ENCODE measurements at regions not wholly inside any gene's neighbourhood (a gene's known extent, or its start where the extent isn't known, plus 50 kb on each side); places are given as distances from the start of the nearest gene placed in this dataset.

- Histone ChIP-seq H3K23me2 (ENCODE audit: low read depth, low read length) (no peaks in the 10 kb centered on the region), H2AK5ac (ENCODE audit: low read depth, low read length) (no peak overlapping the region), H3K23ac (ENCODE audit: insufficient read length) (no peak overlapping the region), H3K14ac (ENCODE audit: insufficient read length) (no peak overlapping the region), H3K27ac (ENCODE audit: low read depth, low read length) (no peak overlapping the region), H3K27me3 (replicated peaks in 1 of 4; ENCODE audit: control insufficient read depth in 3 of 4, extremely low read depth in 1 of 4, insufficient read depth in 3 of 4, low read length in 3 of 4) (no peaks in the 10 kb centered on the region), H3K56ac (replicated peaks; ENCODE audit: insufficient read length, low read depth, low read length) (no peak overlapping the region), H2BK20ac (ENCODE audit: low read length) (no peak overlapping the region), H2BK120ac (replicated peaks; ENCODE audit: low read depth, low read length) (no peak overlapping the region), H3K9me3 (ENCODE audit: insufficient read depth in 2 of 2, low read depth in 1 of 2, low read length in 1 of 2) (peaks cover 38 to 50% of the 10 kb centered on the region in 2 experiments), H4K20me1 (replicated peaks in 1 of 2; ENCODE audit: control insufficient read depth in 1 of 2, insufficient read depth in 2 of 2, low read length in 2 of 2) (no peaks in the 10 kb centered on the region), H3K36me3 (ENCODE audit: control insufficient read depth in 2 of 4, insufficient read depth in 4 of 4, low read length in 3 of 4) (peaks cover 0 to 6% (median 0%) of the 10 kb centered on the region in 4 experiments; a peak in 1 of 8 replicates), H3K4me3 (ENCODE audit: extremely low read depth in 1 of 4, insufficient read depth in 2 of 4, low read depth in 3 of 4, low read length in 4 of 4) (no peak overlapping the region), H3K9ac (replicated peaks in 1 of 4; ENCODE audit: extremely low read depth in 1 of 4, low read depth in 3 of 4, low read length in 3 of 4) (no peak overlapping the region), H3K18ac (ENCODE audit: extremely low read depth, low read length) (no peak overlapping the region), H3K4me2 (ENCODE audit: insufficient read depth in 1 of 2, low read depth in 2 of 2, low read length in 2 of 2) (no peak overlapping the region), H4K91ac (replicated peaks; ENCODE audit: insufficient read length, low read length) (no peak overlapping the region), H4K8ac (ENCODE audit: extremely low read depth, insufficient read depth, low read length) (no peak overlapping the region), H2AFZ (ENCODE audit: low read length) (no peak overlapping the region), H2BK5ac (ENCODE audit: low read depth, low read length) (no peak overlapping the region), H3K79me1 (ENCODE audit: low read depth, low read length) (no peaks in the 10 kb centered on the region), H3K4me1 (replicated peaks in 1 of 4; ENCODE audit: control insufficient read depth in 3 of 4, insufficient read depth in 4 of 4, low read length in 3 of 4) (no peaks in the 10 kb centered on the region), H3K79me2 (ENCODE audit: control insufficient read depth in 1 of 2, insufficient read depth in 2 of 2, low read length in 2 of 2) (no peaks in the 10 kb centered on the region), H3K4ac (replicated peaks; ENCODE audit: insufficient read length, low read depth, low read length) (no peak overlapping the region), H2BK12ac (ENCODE audit: low read depth, low read length) (no peak overlapping the region), H2BK15ac (ENCODE audit: low read length) (no peak overlapping the region), H4K5ac (ENCODE audit: insufficient read length, low read depth, low read length) (no peak overlapping the region)
- DNase-seq (ENCODE audit: low read depth in 1 of 2, low spot score in 2 of 2), result no peak
- CTCF ChIA-PET (ENCODE audit: partially characterized antibody), result interaction anchor here (4.8 kb wide), 1 partner anchor 35 kb away, joined by 69 read pairs; no protein-coding TSS in a partner anchor
- TF ChIP-seq YY1 (IDR thresholded peaks at IDR 0.05; ENCODE audit: low read depth, low read length) (no peak), USF2 (IDR thresholded peaks at IDR 0.05; ENCODE audit: low read length) (no peak), SP1 (IDR thresholded peaks at IDR 0.05; ENCODE audit: low read depth, low read length) (no peak), KDM1A (IDR thresholded peaks at IDR 0.05; ENCODE audit: borderline replicate concordance, low read length) (no peak)
- 100% methylated on average over 4 of the region's 4 CpGs; no CpG with 5 or more reads in 1 of the 2 experiments for WGBS, 2 experiments (ENCODE audit: extremely low coverage in 1 of 2, insufficient coverage in 1 of 2, insufficient read length in 1 of 2, insufficient replicate concordance in 2 of 2, low coverage in 1 of 2, low lambda C conversion rate in 2 of 2, missing lambda C conversion rate in 1 of 2)
- POLR2A ChIA-PET (ENCODE audit: partially characterized antibody), result no interaction called here
- no peak for FAIRE-seq
Measured at GRCh38 chr1:239985044-239985443, 106.6 kb upstream of the FMN2 start.

Measured in H1 (cell line).